Heart right ventricle (tissue), 16 donors: ENCODE measurements at regions not wholly inside any gene's neighbourhood (a gene's known extent, or its start where the extent isn't known, plus 50 kb on each side); places are given as distances from the start of the nearest gene placed in this dataset.

Experiments used
- ATAC-seq, 8 donors: fragments of 200-7000 bp; cut with Tn5 transposase; one replicate each; pipeline ENCODE4 v1.9.1; 2020; ENCODE audit warnings: mild to moderate bottlenecking in 8 of 8, moderate library complexity in 8 of 8, moderate number of reproducible peaks in 1 of 8
- DNase-seq, 2 donors: peaks; one replicate each; pipeline ENCODE4 v3.0.0-alpha.2; 2020
- H3K27ac ChIP-seq, 10 donors: fragments of 200-600 bp; sonication (generic) in 2 of 10; one replicate each; pipeline versions ENCODE4 v1.5.0 to v1.8.0; 2020 to 2022; ENCODE audit warnings: mild to moderate bottlenecking in 3 of 10
- H3K27me3 ChIP-seq, 7 donors: fragments of 200-600 bp; one replicate each; pipeline ENCODE4 v1.8.0; 2021 to 2022; ENCODE audit warnings: mild to moderate bottlenecking in 2 of 7
- H3K36me3 ChIP-seq, 9 donors: fragments of 200-600 bp; sonication (generic) in 1 of 9; one replicate each; pipeline versions ENCODE4 v1.5.0 to v1.8.0; 2020 to 2022; ENCODE audit warnings: mild to moderate bottlenecking in 2 of 9
- H3K4me1 ChIP-seq, 9 donors: fragments of 200-600 bp; sonication (generic) in 1 of 9; one replicate each; pipeline versions ENCODE4 v1.5.0 to v1.8.0; 2020 to 2022; ENCODE audit warnings: mild to moderate bottlenecking in 4 of 9
- H3K4me3 ChIP-seq, 10 donors: fragments of 200-600 bp; sonication (generic) in 2 of 10; one replicate each; pipeline versions ENCODE4 v1.5.0 to v1.8.0; 2020 to 2022; ENCODE audit warnings: mild to moderate bottlenecking in 7 of 10, moderate library complexity in 2 of 10
- H3K9me3 ChIP-seq, 11 donors: fragments of 200-600 bp in 10 of 11; sonication (generic) in 2 of 11; one replicate each; pipeline versions ENCODE4 v1.5.0 to v1.8.0; 2013 to 2022; ENCODE audit warnings: mild to moderate bottlenecking in 2 of 11, control low read depth in 1 of 11, moderate library complexity in 1 of 11
- WGBS, 2 donors: extraction: QIAGEN DNeasy Blood & Tissue Kit; methylation state at CpG; one replicate each; pipeline ENCODE4 v1.1.7; 2013; ENCODE audit warnings: inconsistent platforms in 1 of 2; 5-methylcytosine and 5-hydroxymethylcytosine counted together
- intact Hi-C, 10 donors: fragments of 100-400 bp; cut with DNase I; formaldehyde crosslinking; loops; one replicate each; pipeline versions ENCODE4 v1.11.1 to v1.14.2; 2022
- TF ChIP-seq, protein P1 (sequence below), 9 donors: fragments of 200-600 bp; sonication (generic) in 2 of 9; IDR thresholded peaks; one replicate each; pipeline versions ENCODE4 v1.5.0 to v1.8.0; 2021 to 2022; ENCODE audit warnings: antibody characterized with exemption in 9 of 9, mild to moderate bottlenecking in 5 of 9, moderate library complexity in 1 of 9
- donor health status: Arrhythmogenic right ventricular cardiomyopathy.
- donor health status: ischemic (EF 13 %, LVEDD 7.1; RV severe dilation, severe dysfunction).
- donor health status: healthy with polysubstance abuse.
- donor health status: DM: no; HTN: yes; CAD: no.
- donor health status: DM: no; HTN: no; CAD: no.
- donor health status: ischemic (EF 25% LVEDD 6.9; RV normal size, moderate dysfunction).
- donor health status: ischemic (EF 25% LVEDD 5.7; RV mildly dilated, moderate dysfunction).
- donor health status: healthy.
- donor health status: DM: yes; HTN: yes; CAD: no.
- donor health status: Ischemic cardiomyopathy.
- donor health status: ischemic (EF 35%, LVEDD 5.7; RV mildly dilated, moderate dysfunction).
- donor health status: nonischemic (EF 11% LVEDD 7.7; RV severe dilation, severe dysfunction).
- donor health status: DM: yes; HTN: yes; CAD: no.
- donor health status: PGD.
- donor health status: ischemic (EF 29% LVEDD 5.4; RV normal size, mild dysfunction).
- donor health status: nonischemic (EF 23%, LVEDD 6.1; RV moderate dilation, normal function).

DNA sequence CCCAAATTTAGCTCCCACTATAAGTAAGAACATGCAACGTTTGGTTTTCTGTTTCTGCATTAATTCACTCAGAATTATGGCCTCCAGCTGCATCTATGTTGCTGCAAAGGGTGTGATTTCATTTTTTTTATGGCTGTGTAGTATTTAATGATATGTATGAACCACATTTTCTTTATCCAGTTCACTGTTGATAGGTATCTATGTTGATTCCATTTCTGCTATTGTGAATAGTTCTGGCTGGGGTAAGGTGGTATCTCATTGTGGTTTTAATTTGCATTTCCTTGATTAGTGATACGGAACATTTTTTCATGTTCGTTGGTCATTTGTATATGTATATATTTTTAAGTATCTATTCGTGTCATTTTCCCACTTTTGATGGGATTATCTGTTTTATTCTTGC is 674.3 kb downstream of the NUP35 start:
- Histone ChIP-seq H3K36me3 (no peaks in the 10 kb centered on the region), H3K27me3 (no peaks in the 10 kb centered on the region), H3K4me3 (no peak overlapping the region), H3K4me1 (no peaks in the 10 kb centered on the region), H3K9me3 (peaks cover 0 to 48% (median 11%) of the 10 kb centered on the region in 11 donors), H3K27ac (no peak overlapping the region)
- DNase-seq (no peak), ATAC-seq (no peak)
- intact Hi-C loops = no loop called here
- WGBS, 2 donors = 65 to 67% methylated on average over 4 of the region's 4 CpGs
- TF ChIP-seq, protein P1, sequence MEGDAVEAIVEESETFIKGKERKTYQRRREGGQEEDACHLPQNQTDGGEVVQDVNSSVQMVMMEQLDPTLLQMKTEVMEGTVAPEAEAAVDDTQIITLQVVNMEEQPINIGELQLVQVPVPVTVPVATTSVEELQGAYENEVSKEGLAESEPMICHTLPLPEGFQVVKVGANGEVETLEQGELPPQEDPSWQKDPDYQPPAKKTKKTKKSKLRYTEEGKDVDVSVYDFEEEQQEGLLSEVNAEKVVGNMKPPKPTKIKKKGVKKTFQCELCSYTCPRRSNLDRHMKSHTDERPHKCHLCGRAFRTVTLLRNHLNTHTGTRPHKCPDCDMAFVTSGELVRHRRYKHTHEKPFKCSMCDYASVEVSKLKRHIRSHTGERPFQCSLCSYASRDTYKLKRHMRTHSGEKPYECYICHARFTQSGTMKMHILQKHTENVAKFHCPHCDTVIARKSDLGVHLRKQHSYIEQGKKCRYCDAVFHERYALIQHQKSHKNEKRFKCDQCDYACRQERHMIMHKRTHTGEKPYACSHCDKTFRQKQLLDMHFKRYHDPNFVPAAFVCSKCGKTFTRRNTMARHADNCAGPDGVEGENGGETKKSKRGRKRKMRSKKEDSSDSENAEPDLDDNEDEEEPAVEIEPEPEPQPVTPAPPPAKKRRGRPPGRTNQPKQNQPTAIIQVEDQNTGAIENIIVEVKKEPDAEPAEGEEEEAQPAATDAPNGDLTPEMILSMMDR (IDR thresholded peaks at IDR 0.05) = no peak

DNA sequence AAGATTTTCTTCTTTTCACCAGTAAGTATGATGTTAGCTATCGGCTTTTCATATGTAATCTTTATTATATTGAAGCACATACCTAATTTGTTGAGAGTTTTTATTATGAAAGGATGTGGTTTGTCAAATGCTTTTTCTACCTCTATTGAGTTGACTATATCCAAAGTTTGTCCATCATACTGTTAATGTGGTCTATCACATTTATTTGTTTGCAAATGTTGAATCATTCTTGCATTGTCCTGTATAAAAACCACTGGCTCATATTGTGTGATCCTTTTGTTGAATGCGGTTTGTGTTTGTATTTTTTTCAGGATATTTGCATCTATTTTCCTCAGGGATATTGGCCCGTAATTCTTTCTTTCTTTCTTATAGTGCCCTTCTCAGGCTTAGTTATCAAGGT is 675.5 kb downstream of the NUP35 start:
- intact Hi-C loops = no loop called here
- no peak for ATAC-seq
- Histone ChIP-seq H3K9me3 (peaks cover 0 to 55% (median 11%) of the 10 kb centered on the region in 11 donors), H3K4me1 (no peaks in the 10 kb centered on the region), H3K27ac (no peak overlapping the region), H3K36me3 (no peaks in the 10 kb centered on the region), H3K27me3 (no peaks in the 10 kb centered on the region), H3K4me3 (no peak overlapping the region)
- no peak for DNase-seq
- TF ChIP-seq, protein P1 (IDR thresholded peaks at IDR 0.05) = no peak
- WGBS, 2 donors = 90 to 95% methylated on average over 3 of the region's 3 CpGs

DNA sequence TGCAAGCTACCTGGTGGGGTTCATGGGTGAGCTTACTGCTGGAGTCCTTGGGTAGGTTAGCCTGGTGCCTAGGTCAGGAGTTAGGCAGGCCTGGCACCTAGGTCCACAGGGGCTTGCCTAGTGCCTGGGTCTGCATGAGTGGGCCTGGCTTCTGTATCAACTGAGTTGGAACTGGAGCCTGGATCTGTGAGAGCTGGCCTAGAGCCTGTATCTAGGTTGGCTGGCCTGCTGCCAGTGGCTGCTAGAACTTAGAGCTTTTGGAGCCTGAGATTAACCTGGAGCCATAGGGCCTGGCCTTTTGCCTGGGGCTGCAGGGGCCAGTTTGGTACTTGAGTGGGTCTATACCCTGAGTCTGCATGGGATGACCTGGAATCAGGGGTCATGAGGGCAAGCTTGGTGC is 679.4 kb downstream of the NUP35 start:
- H3K4me1 ChIP-seq = no peaks in the 10 kb centered on the region
- ATAC-seq (no peak), DNase-seq (no peak)
- H3K27me3 ChIP-seq = no peaks in the 10 kb centered on the region
- peaks cover 0 to 43% (median 11%) of the 10 kb centered on the region in 11 donors for H3K9me3 ChIP-seq
- intact Hi-C loops = no loop called here
- TF ChIP-seq, protein P1 (IDR thresholded peaks at IDR 0.05) = no peak
- no peak overlapping the region for H3K4me3 ChIP-seq
- H3K27ac ChIP-seq = no peak overlapping the region
- no peaks in the 10 kb centered on the region for H3K36me3 ChIP-seq

DNA sequence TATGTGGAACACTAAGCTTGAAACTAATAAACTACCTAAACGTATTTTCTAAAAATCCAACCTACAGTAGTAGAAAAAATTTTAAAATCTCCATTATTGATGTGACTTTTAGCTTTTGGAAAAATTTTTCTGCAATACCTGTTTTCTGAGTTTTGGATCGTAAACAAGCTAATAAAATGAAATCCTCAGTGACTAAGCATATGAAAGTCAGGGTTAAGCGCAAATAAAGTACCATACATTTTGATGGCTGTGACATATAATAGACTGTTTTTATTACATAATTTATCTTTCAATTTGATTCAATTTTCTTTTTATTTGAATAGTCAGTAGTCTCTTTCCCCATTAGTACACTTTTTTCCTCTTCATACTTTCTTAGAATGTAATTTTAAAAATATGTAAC is 683.6 kb downstream of the NUP35 start:
- ATAC-seq (no peak), DNase-seq (no peak)
- Histone ChIP-seq H3K9me3 (peaks cover 0 to 26% (median 2%) of the 10 kb centered on the region in 11 donors), H3K4me3 (no peak overlapping the region), H3K36me3 (no peaks in the 10 kb centered on the region), H3K27ac (no peak overlapping the region), H3K4me1 (no peaks in the 10 kb centered on the region), H3K27me3 (no peaks in the 10 kb centered on the region)
- TF ChIP-seq, protein P1 (IDR thresholded peaks at IDR 0.05) = no peak
- intact Hi-C loops = no loop called here
- 85 to 90% methylated on average over 3 of the region's 3 CpGs for WGBS, 2 donors

DNA sequence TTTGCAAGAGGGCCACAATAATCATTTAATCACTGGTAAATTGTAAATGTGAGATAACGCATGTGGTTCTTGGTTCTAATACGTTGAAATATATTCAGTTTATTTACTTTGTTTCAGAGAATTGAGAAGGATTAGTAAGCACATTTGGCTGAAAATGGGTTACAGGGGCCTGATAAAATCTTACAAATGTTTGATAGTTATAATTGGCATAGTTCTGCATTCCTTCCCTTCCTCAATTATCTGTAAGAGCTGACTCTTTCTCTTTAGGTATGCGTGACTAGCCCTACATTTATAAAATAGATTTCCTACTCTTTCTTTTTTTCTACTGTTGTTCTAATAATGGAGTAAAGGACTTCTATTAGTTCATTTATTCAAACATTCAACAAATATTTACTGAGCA is 685.2 kb downstream of the NUP35 start:
- WGBS, 2 donors = 85 to 88% methylated on average over 3 of the region's 3 CpGs
- TF ChIP-seq, protein P1 (IDR thresholded peaks at IDR 0.05) = no peak
- intact Hi-C loops = no loop called here
- Histone ChIP-seq H3K27me3 (no peaks in the 10 kb centered on the region), H3K27ac (no peak overlapping the region), H3K4me3 (no peak overlapping the region), H3K9me3 (peaks cover 0 to 11% (median 0%) of the 10 kb centered on the region in 11 donors), H3K4me1 (no peaks in the 10 kb centered on the region), H3K36me3 (no peaks in the 10 kb centered on the region)
- DNase-seq (no peak), ATAC-seq (no peak)
